LNCAP (cell line): ENCODE measurements at regions not wholly inside any gene's neighbourhood (a gene's known extent, or its start where the extent isn't known, plus 50 kb on each side); places are given as distances from the start of the nearest gene placed in this dataset.

ENCODE experiments used
- TF ChIP-seq, protein P1 (sequence below): fragments of 450-650 bp; IDR thresholded peaks from 2 replicates; pipeline ENCODE4 v1.5.1; 2017; ENCODE audit warnings: mild to moderate bottlenecking

DNA sequence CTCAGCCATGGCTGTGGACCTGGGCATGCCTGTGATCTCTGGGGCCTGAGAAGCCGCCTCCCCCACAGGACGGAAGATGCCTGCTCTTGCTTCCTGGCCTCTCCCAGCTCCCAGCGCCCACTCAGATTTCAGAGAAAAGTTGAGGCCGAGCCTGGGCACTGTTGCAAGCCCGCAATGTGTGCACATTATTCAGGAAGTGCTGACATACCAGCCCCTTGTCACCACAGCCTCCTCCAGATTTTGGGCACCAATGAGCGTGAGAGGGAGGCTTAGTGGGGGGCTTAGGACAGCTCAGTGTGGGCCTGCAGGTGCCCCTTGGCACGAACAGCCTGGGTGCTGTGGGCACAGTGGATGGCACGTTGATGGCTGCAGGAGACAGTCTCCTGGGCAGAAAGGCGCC, 1400.9 kb upstream of the ALCAM start:
- TF ChIP-seq, protein P1, sequence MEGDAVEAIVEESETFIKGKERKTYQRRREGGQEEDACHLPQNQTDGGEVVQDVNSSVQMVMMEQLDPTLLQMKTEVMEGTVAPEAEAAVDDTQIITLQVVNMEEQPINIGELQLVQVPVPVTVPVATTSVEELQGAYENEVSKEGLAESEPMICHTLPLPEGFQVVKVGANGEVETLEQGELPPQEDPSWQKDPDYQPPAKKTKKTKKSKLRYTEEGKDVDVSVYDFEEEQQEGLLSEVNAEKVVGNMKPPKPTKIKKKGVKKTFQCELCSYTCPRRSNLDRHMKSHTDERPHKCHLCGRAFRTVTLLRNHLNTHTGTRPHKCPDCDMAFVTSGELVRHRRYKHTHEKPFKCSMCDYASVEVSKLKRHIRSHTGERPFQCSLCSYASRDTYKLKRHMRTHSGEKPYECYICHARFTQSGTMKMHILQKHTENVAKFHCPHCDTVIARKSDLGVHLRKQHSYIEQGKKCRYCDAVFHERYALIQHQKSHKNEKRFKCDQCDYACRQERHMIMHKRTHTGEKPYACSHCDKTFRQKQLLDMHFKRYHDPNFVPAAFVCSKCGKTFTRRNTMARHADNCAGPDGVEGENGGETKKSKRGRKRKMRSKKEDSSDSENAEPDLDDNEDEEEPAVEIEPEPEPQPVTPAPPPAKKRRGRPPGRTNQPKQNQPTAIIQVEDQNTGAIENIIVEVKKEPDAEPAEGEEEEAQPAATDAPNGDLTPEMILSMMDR: no peak

DNA sequence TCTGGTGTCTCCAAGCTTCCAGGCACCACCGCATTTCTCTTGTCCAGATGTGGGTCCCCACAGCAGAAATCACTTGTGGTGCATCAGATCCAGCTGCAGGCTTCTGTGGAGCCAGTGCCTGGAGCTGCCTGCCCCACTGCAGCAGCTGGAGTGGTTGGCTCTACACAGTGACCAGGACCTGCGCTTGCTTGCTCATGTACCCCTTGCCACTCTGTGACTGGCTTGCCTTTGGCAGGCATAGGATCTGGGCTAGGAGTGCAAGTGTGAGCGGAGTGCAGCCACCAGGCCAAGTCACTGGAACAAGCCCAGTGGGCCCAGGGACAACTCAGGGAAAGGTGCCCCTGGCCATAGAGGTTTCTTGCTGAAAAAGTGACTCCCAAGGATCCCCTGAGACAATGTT, 1400.0 kb upstream of the ALCAM start:
- TF ChIP-seq, protein P1: no peak

DNA sequence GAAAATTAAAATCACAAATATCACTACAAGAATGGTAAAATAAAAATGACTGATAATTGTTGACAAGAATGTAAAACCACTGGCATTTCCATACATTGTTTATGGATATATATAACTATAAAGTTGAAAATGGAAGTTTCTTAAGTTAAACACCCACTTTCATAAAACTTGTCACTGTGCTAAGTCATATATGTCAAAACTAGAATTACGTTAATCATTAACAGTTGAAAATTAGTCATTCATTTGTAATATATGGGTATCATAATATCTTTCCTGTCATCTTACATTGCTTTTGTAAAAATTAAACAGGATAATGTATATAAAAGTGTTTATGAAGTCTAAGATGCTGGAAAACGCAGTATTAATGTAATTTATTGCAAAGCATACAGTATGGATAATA, 1398.6 kb upstream of the ALCAM start:
- TF ChIP-seq, protein P1: no peak

GRCh38 chr3:103968751-103969150, 1398.0 kb upstream of the ALCAM start:
- TF ChIP-seq, protein P1: no peak

DNA sequence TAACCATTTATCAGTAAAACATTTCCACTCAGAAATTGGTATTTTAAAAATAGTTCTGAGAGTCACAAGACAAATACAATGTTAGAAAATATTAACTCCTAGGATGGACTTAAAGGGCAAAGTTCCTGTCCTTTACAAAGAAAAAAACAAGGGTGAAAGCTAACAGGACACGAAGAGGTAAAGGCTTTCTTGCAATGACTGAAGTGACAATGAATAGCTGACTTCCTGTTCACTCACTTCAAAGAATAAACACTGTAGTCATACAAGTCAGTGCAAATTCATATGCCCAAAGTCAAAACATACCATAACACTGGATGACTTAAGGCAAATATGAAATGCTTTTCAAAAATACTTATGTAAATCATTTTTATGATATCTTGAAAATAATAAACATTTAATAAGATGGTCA, 1389.8 kb upstream of the ALCAM start:
- TF ChIP-seq, protein P1: no peak

DNA sequence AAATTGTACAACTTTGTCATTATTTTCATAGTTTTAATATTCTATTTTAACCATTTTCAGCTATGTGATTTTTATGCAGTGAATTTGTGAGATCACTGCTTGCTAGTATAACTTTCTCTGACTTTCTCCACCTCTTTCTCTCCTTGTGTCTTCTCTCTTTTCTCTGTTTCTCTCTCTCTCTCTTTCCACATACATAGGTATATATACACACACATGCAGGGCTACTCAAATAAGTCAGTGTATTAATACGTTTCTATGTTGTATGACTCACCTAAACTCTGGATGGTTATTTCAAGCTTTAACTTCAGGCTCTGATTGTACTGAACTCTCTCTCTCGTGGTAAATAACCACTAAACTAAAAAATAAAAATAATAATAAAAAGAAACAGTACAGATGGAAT, 1389.3 kb upstream of the ALCAM start:
- TF ChIP-seq, protein P1: no peak

DNA sequence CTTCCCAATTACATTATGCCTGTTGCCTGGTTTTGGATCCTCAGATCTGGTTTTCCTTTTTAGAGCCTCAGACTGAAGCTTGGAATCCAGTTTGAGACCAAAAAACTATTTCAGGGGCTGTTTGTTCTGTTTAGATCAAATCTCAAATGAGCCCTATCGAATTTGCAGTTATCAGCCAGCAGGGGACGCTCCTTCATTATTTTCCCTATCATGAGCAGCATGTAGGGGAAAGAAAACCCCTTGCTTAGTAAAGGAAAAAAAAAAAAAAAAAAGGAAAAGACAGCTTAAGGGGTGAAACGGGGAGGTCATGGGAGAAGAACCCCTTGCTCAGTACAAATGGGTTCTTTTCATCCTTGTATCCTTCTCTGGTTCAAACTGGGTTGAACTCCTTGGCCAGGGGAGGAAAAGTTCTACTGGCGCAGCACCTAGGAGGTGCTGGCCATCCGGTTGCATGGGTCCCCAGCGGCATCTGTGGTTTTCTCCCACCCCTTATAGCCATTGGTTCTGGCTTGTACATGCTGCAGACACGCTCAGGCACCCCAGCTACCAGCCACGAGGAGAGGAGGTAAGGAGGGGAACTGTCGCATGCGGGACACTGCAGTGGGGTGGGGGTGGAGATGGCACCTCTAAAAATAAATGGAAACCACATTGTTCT, 1375.1 kb upstream of the ALCAM start:
- TF ChIP-seq, protein P1: peak; percentile 58

- TF ChIP-seq, protein P1: no peak
Observed at GRCh38 chr3:103992469-103992868, 1374.2 kb upstream of the ALCAM start.
